ENCODE measurements at regions not wholly inside any gene's neighbourhood (a gene's known extent, or its start where the extent isn't known, plus 50 kb on each side); places are given as distances from the start of the nearest gene placed in this dataset.

GRCh38 chr11:62048100-62048499 is 75.7 kb upstream of the INCENP start:
- Mint-ChIP-seq H3K4me3 (no peak overlapping the region), H3K27me3 (ENCODE audit: low read depth) (peaks cover 17% of the 10 kb centered on the region), H3K9me3 (no peaks in the 10 kb centered on the region), H3K36me3 (ENCODE audit: low read depth) (no peaks in the 10 kb centered on the region), H3K27ac (no peak overlapping the region), H3K4me1 (ENCODE audit: low read depth) (no peaks in the 10 kb centered on the region)

DNA sequence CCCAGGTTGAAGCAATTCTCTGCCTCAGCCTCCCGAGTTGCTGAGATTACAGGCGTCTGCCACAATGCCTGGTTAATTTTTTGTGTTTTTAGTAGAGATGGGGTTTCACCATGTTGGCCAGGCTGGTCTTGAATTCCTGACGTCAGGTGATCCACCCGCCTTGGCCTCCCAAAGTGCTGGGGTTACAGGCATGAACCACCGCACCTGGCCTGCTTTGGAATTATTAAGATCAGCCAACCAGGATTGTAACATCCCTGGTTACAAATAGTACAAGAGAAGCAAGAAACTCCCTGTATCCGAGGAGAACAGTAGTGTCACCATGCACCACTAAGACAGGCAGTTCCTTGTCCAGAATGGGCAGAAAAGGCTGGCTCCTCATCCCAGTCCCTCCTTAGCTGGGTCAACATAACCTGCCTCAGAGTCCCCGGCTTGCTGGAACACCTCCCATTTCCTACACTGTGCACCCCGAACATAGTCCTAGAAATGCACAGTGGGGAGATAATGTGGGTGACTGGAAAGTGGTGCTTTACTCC is 77.2 kb upstream of the INCENP start:
- no peaks in the 10 kb centered on the region for H3K36me3 Mint-ChIP-seq (ENCODE audit: low read depth)
- no peaks in the 10 kb centered on the region for H3K4me1 Mint-ChIP-seq (ENCODE audit: low read depth)
- H3K4me3 Mint-ChIP-seq: no peak overlapping the region
- H3K9me3 Mint-ChIP-seq: no peaks in the 10 kb centered on the region
- no peak overlapping the region for H3K27ac Mint-ChIP-seq
- peaks cover 17% of the 10 kb centered on the region for H3K27me3 Mint-ChIP-seq (ENCODE audit: low read depth)

- Mint-ChIP-seq H3K4me1 (ENCODE audit: low read depth) (no peaks in the 10 kb centered on the region), H3K27ac (no peak overlapping the region)
These were observed 77.2 kb upstream of the FTH1 start for GRCh38 chr11:62044639-62045121.

GRCh38 chr11:62035293-62035692 is 67.9 kb upstream of the FTH1 start:
- peaks cover 13% of the 10 kb centered on the region for H3K27me3 Mint-ChIP-seq (ENCODE audit: low read depth)
- peaks cover 12% of the 10 kb centered on the region for H3K9me3 Mint-ChIP-seq
- H3K4me3 Mint-ChIP-seq: no peak overlapping the region
- peaks cover 6% of the 10 kb centered on the region for H3K4me1 Mint-ChIP-seq (ENCODE audit: low read depth)
- H3K36me3 Mint-ChIP-seq (ENCODE audit: low read depth): peaks cover 2% of the 10 kb centered on the region
- no peak overlapping the region for H3K27ac Mint-ChIP-seq

More at GRCh38 chr11:62044639-62045121, 77.2 kb upstream of the FTH1 start:
- Mint-ChIP-seq H3K27me3 (ENCODE audit: low read depth) (peaks cover 17% of the 10 kb centered on the region), H3K4me3 (no peak overlapping the region), H3K9me3 (no peaks in the 10 kb centered on the region), H3K36me3 (ENCODE audit: low read depth) (no peaks in the 10 kb centered on the region)

DNA sequence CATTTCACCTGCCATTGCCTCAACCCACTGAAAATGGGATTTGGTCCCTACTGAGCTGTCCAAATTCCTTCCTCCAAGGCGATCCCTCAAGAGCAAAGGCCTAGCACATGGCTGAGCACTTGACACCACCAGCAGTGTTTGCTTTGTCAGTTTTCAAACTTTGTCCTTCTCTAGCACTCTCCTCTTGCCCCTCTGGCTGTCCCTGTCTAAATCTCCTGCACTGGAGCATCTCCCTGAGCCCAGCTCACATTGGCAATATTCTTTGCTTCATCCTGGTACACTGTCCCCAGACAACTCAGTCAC is 66.6 kb upstream of the FTH1 start:
- Mint-ChIP-seq H3K36me3 (ENCODE audit: low read depth) (peaks cover 2% of the 10 kb centered on the region), H3K4me1 (ENCODE audit: low read depth) (peaks cover 6% of the 10 kb centered on the region), H3K27ac (no peak overlapping the region), H3K27me3 (ENCODE audit: low read depth) (peaks cover 13% of the 10 kb centered on the region), H3K9me3 (peaks cover 12% of the 10 kb centered on the region), H3K4me3 (no peak overlapping the region)

DNA sequence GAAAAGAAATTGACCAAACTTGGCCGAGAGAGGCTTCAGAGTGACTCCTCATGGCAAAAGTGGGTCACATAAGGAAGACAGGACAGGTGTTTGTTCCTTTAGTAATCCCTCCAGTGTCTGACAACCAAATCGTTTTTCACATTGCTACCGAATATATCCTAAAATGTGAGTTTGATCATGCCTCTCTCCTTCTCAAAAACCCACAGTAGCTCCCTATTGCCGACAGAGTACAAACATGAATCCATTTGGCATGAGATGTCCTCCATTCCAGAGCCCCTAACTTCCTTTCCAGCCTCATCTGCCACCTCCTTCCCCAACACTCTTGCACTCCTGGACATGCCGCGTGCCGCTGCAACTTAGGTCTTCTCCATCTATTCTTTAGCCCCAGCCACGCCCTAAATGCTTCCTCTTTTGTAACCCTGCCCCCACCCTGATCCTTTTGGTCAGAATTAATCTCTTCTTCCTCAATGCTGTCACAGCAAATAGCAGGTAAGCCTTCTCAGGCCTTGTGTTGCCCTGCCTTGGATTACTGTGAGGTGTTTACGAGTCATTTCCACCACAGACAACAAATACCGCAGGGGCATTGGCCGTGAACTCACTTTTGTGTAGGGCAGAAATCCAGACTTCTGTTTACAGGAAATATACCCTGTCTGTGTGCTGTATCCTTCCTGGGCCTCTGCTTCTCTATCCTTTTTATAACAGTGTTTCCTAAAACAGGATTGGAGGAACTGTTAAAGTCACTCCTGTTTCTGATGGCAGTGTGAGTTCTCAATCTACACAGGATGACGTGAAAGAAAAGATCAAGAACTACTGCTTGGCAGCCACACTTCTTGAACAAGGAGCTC is 66.0 kb upstream of the FTH1 start:
- Mint-ChIP-seq H3K36me3 (ENCODE audit: low read depth) (peaks cover 2% of the 10 kb centered on the region), H3K27ac (peak overlapping the region; percentile 8), H3K27me3 (ENCODE audit: low read depth) (peaks cover 10% of the 10 kb centered on the region), H3K4me1 (ENCODE audit: low read depth) (peaks cover 6% of the 10 kb centered on the region), H3K4me3 (no peak overlapping the region), H3K9me3 (peaks cover 12% of the 10 kb centered on the region)

DNA sequence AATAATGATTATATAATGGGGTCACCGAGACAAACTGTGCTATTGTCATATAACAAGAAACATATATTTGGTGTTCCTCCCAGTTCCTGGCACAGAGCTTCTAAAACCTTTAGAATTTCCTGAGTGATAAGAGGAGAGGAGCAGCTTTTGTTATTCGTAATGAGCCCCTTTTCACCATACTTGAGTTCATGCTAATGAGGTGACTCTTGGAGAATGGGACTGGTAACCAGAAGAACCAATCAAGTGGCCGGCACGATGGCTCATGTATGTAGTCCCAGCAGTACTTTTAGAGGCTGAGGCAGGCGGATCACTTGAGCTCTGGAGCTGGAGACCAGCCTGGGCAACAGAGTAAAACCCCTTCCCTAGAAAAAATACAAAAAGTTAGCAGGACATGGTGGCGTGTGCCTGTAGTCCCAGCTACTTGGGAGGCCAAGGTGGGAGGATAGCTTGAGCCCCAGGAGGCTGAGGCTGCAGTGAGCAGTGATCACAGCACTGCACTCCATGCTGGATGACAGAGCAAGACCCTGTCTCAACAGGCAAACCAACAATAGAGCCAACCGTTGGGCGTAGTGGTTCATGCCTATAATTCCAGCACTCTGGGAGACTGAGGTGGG is 62.7 kb upstream of the FTH1 start:
- no peak overlapping the region for H3K27ac Mint-ChIP-seq
- peaks cover 5% of the 10 kb centered on the region for H3K36me3 Mint-ChIP-seq (ENCODE audit: low read depth)
- H3K4me1 Mint-ChIP-seq (ENCODE audit: low read depth): peaks cover 21% of the 10 kb centered on the region
- no peak overlapping the region for H3K4me3 Mint-ChIP-seq
- H3K27me3 Mint-ChIP-seq (ENCODE audit: low read depth): no peaks in the 10 kb centered on the region
- H3K9me3 Mint-ChIP-seq: peaks cover 15% of the 10 kb centered on the region

- Mint-ChIP-seq H3K4me1 (ENCODE audit: low read depth) (peaks cover 20% of the 10 kb centered on the region), H3K36me3 (ENCODE audit: low read depth) (peaks cover 5% of the 10 kb centered on the region), H3K27ac (peak overlapping the region; percentile 74), H3K4me3 (no peak overlapping the region), H3K9me3 (peaks cover 12% of the 10 kb centered on the region), H3K27me3 (ENCODE audit: low read depth) (no peaks in the 10 kb centered on the region)
These were observed 59.4 kb upstream of the FTH1 start for GRCh38 chr11:62026739-62027370.

GRCh38 chr11:62025487-62026105 is 58.2 kb upstream of the FTH1 start:
- H3K36me3 Mint-ChIP-seq (ENCODE audit: low read depth): peaks cover 10% of the 10 kb centered on the region
- peaks cover 20% of the 10 kb centered on the region for H3K4me1 Mint-ChIP-seq (ENCODE audit: low read depth)
- peak overlapping the region; percentile 98 for H3K27ac Mint-ChIP-seq
- H3K27me3 Mint-ChIP-seq (ENCODE audit: low read depth): no peaks in the 10 kb centered on the region
- peak overlapping the region; percentile 51 for H3K4me3 Mint-ChIP-seq
- H3K9me3 Mint-ChIP-seq: peaks cover 19% of the 10 kb centered on the region

- Mint-ChIP-seq H3K27ac (peak overlapping the region; percentile 98), H3K27me3 (ENCODE audit: low read depth) (no peaks in the 10 kb centered on the region), H3K4me1 (ENCODE audit: low read depth) (peaks cover 20% of the 10 kb centered on the region), H3K4me3 (peak overlapping the region; percentile 51), H3K9me3 (peaks cover 20% of the 10 kb centered on the region), H3K36me3 (ENCODE audit: low read depth) (peaks cover 10% of the 10 kb centered on the region)
These were observed 57.6 kb upstream of the FTH1 start for GRCh38 chr11:62024936-62025486.

DNA sequence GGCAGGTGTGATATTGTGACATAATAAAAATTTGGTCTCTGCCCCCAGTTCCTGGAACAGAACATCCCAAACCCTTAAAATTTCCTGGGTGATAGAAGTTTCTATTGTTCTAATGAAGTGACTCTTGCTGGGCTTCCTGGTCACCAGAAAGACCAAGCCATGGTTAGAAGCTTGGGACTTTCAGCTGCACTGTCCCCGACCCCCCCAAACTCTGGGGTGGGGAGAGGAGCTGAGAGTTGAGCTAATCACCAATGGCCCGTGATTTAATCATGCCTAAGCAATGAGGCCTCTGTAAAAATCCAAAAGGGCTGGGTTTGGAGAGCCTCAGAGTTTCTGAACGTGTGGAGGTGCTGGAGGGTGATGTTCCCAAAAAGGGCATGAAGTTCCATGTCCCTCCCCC is 54.8 kb upstream of the FTH1 start:
- H3K4me1 Mint-ChIP-seq (ENCODE audit: low read depth): peaks cover 19% of the 10 kb centered on the region
- H3K27me3 Mint-ChIP-seq (ENCODE audit: low read depth): no peaks in the 10 kb centered on the region
- peaks cover 10% of the 10 kb centered on the region for H3K36me3 Mint-ChIP-seq (ENCODE audit: low read depth)
- H3K9me3 Mint-ChIP-seq: peaks cover 24% of the 10 kb centered on the region
- H3K27ac Mint-ChIP-seq: no peak overlapping the region
- H3K4me3 Mint-ChIP-seq: no peak overlapping the region

- no peak overlapping the region for H3K27ac Mint-ChIP-seq
- H3K27me3 Mint-ChIP-seq (ENCODE audit: low read depth): no peaks in the 10 kb centered on the region
- peaks cover 21% of the 10 kb centered on the region for H3K9me3 Mint-ChIP-seq
- peaks cover 7% of the 10 kb centered on the region for H3K36me3 Mint-ChIP-seq (ENCODE audit: low read depth)
- H3K4me3 Mint-ChIP-seq: no peak overlapping the region
- peaks cover 14% of the 10 kb centered on the region for H3K4me1 Mint-ChIP-seq (ENCODE audit: low read depth)
These were observed 53.2 kb upstream of the FTH1 start for GRCh38 chr11:62020661-62021060.

GRCh38 chr11:62018981-62019664 is 51.7 kb upstream of the FTH1 start:
- Mint-ChIP-seq H3K27ac (no peak overlapping the region), H3K27me3 (ENCODE audit: low read depth) (no peaks in the 10 kb centered on the region), H3K4me1 (ENCODE audit: low read depth) (peaks cover 5% of the 10 kb centered on the region), H3K4me3 (no peak overlapping the region), H3K9me3 (peaks cover 21% of the 10 kb centered on the region), H3K36me3 (ENCODE audit: low read depth) (peaks cover 7% of the 10 kb centered on the region)
